GM19099 (cell line): ENCODE measurements at regions not wholly inside any gene's neighbourhood (a gene's known extent, or its start where the extent isn't known, plus 50 kb on each side); places are given as distances from the start of the nearest gene placed in this dataset.

Source experiments
- POLR2A ChIP-seq: IDR thresholded peaks from 3 replicates; pipeline ENCODE4 v1.6.1; 2011; ENCODE audit warnings: low read depth; ENCODE audit not compliant: insufficient read length; ENCODE audit errors: extremely low read depth

GRCh38 chr12:131366261-131366871, 344.5 kb upstream of the SFSWAP start:
- TF ChIP-seq POLR2A = no peak

GRCh38 chr12:131367983-131368667, 342.8 kb upstream of the SFSWAP start:
- TF ChIP-seq POLR2A = no peak

- TF ChIP-seq POLR2A = no peak
Observed at GRCh38 chr12:131368668-131369071, 342.2 kb upstream of the SFSWAP start.

GRCh38 chr12:131369094-131369845, 341.6 kb upstream of the SFSWAP start:
- TF ChIP-seq POLR2A = no peak

GRCh38 chr12:131370321-131370720, 340.6 kb upstream of the SFSWAP start:
- no peak for TF ChIP-seq POLR2A

GRCh38 chr12:131370791-131371347, 340.0 kb upstream of the SFSWAP start:
- no peak for TF ChIP-seq POLR2A

- no peak for TF ChIP-seq POLR2A
Observed at GRCh38 chr12:131371401-131372170, 339.3 kb upstream of the SFSWAP start.

- no peak for TF ChIP-seq POLR2A
Observed at GRCh38 chr12:131372171-131372475, 338.8 kb upstream of the SFSWAP start.

- no peak for TF ChIP-seq POLR2A
Observed at GRCh38 chr12:131372706-131373195, 338.1 kb upstream of the SFSWAP start.

GRCh38 chr12:131375261-131375971, 335.5 kb upstream of the SFSWAP start:
- no peak for TF ChIP-seq POLR2A

- TF ChIP-seq POLR2A = no peak
Observed at GRCh38 chr12:131375972-131376345, 334.9 kb upstream of the SFSWAP start.

GRCh38 chr12:131378176-131378842, 332.6 kb upstream of the SFSWAP start:
- no peak for TF ChIP-seq POLR2A

GRCh38 chr12:131378861-131379665, 331.8 kb upstream of the SFSWAP start:
- no peak for TF ChIP-seq POLR2A
